NCI-H524 (cell line): ENCODE measurements at regions not wholly inside any gene's neighbourhood (a gene's known extent, or its start where the extent isn't known, plus 50 kb on each side); places are given as distances from the start of the nearest gene placed in this dataset.

Experiments
- DNase-seq, 2 experiments: peaks; one replicate each; lab custom pipeline; 2025; lab: John Stamatoyannopoulos, UW

DNA sequence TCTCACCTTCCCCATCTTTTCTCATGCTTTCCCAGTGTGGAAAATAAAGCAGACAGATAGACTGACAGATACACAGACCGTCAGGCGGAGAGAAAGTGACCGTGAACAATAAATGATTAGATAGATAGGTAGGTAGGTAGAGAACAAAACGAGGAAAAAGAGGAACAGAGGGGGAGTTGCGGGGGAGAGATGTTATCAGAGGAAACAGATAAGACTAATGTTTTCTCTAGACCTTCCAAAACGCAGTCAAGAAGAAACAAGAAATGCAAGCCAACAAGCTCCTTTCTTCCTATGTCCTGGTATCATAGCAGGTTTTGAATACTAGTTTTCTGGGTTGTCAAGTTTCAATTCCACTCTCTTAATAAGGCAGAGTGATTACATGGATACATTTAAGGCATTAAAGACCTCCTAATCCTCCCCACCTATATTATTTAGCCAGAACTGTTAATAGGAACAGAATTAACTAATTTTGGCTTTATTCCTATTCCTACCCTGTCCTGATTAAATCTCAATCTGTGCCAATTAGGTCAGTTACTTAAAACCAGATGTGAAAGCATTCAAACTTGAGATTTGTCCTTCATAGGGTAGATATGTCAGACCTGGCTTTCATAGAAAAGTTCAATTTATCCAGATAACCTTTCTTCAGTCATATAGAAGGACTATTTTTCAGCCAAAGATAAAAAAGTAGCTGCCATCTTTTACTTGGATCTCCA, 89.0 kb upstream of the PTPRR start:
- DNase-seq = no peak

DNA sequence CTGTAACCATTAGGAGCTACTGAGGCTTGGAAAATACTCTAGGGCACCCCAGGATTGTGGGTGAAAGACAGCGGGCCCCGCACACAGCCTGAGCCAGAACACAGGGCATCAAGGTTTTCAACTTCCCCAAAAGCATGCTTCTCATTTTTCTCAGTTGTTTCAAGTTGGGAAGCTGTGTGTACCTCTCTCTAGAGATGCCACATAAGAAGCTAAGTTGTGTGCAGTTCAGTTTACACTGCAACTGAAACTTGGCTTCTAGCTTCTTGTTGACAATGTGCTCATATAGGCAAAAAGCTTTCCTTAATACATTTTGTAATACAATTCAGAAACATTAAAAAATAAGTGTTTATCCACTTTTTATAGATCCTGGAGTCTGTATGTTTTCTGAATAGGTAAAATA, 88.1 kb upstream of the PTPRR start:
- no peak for DNase-seq

DNA sequence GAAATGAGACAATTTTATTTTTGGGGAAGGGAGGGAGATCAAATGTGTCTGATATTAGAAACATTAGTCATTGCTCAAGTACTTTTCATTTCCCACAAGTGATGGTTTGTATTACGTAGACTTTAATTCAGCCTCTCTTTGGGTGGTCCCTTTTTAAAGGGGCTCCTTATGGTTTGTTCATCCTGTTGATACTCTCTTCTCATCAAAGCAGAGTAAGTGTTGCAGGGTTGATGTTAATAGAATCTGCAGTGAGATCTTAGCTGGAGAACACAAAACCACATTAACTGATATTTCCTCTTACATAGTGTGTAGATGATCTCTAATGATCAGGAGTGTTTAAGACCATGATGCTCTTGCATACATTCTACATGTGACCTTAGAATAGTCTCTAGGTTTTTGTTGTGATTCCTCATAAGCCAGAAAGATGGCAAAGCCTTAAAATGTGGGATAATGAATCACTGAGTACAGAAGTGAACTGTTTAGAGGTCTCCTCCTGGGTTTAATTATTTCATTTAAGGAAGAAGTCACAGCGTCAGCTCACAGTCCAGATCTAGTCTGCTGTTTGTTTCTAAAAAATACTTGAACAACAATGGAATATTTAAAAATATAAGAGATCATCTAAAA, 87.4 kb upstream of the PTPRR start:
- no peak for DNase-seq

DNA sequence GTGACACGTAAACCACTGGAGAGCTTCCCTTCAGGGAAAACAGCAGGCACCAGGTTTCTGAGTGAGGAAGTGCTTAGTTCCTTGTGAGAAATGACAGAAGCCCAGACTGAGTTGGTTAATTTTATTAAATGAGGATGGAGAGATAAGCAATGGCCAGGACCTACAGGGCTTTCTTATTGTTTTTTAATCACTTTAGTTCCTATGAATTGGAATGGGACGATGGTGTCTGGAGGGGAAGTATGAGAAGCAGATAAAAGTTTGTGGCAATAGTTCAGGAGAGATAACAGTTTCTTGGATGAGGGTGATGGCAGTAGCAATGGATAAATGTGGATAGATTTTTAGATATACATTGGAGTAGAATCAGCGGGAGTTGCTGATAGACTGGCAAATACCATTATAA, 86.5 kb upstream of the PTPRR start:
- DNase-seq = no peak

DNA sequence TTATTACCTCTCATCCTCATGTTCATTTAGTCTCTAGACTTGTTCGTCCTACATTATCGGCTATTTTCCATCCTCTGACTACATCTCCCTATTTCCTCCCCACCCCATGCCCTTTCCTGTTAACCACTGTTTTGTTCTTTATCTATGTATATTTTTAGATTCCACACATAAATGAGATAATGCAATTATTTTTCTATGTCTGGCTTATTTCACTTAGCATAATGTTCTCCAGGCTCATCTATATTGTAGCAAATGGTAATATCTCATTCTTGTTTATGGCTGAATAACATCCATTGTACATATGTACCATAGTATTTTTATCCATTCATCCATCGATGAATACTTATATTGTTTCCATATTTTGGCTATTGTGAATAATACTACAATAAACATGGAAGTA, 84.6 kb upstream of the PTPRR start:
- DNase-seq = no peak

DNA sequence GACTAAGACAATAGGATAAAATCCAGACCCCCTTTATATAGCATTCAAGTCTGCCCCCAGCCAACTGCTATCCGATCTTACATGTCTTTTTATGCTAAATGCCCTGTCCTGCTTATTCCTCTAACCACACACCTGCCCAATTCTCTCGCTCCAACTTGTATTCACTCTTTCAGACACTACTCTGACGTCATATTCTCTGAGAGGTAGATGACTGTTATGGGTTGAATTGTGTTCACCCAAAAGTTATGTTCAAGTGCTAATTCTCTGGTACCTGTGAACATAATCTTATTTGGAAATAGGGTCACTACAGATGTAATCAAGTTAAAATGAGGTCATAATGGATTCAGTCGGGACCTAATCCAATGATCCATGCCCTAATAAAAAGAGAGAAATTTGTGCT, 84.0 kb upstream of the PTPRR start:
- DNase-seq = no peak

DNA sequence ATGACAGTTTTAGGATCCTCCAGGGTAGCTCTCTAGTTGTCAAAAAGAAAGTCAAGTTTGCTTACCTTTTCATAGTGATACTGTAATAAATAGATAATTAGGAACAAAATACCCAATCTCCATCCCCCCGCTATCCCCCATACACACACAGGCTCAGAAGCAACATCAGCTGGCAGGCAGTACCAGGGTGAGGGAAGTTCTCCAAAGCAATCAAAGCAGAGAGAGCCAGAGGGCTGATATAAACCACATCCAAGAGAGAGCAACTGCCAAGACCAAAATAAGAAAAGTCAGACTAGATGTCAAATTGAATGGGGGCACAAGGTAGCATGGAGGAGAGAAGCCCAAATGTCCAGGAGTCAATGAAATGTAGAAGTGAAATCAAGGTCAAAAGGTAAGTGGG, 80.2 kb upstream of the PTPRR start:
- no peak for DNase-seq

DNA sequence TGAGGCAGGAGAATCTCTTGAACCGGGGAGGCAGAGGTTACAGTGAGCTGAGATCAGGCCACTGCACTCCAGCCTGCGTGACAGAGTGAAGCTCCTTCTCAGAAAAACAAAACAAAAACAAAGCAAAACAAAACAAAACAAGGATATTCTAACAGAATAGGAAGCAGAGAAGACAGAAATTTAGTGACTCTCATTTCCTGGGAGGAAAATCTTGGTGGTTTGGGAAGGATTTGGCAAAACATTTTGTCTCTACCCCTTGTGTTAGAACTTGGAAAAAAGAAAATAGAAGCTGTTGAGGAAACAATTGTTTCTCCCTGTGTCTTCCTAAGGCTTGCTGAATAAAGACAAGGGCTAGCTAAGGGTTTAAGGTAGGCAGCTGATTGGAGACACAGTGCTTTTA, 79.7 kb upstream of the PTPRR start:
- DNase-seq = no peak

DNA sequence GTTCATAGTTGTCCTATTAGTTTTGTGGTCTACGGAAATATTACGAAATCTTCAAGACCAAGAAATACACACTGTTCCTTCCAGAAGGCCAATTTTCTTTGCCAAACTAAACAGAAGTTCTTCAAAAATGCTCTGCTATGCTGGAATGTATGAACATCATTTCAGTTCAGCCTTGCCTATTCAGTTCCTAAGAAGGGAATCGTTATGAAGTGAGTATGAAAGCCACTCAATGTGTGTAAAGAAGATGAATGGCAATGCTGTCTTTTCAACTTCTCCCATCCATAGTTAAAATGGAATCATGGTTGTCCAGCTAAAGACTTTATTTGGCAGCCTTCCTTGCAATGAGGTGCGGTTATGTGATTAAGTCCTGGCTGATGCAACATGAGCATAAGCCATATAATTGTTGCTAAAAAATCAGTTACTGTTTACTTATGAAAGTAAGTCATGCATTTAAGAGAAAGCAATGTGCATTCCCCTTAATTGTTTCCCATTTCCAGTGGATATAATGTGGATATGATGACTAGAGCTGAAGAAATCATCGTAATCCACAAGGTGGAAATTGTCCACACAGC, 73.8 kb upstream of the PTPRR start:
- DNase-seq = no peak

DNA sequence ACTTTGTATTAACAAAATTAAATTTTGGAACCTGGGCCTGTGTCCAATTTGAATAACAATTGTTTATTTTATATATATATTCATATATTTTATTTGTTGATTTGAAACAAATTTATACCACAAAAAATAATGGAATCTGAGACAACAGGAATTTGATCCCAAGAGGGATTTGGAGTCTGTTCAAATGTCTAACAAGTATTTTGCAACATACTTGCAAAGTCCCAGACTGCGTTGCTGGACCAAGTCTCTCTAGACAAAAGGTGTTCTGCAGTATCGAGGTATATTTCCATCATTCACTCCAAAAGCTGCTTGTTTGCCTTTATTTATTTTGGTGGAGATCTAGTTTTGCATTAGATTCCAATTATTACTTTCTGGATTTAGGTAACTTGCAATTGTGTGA, 68.7 kb upstream of the PTPRR start:
- DNase-seq = no peak

DNA sequence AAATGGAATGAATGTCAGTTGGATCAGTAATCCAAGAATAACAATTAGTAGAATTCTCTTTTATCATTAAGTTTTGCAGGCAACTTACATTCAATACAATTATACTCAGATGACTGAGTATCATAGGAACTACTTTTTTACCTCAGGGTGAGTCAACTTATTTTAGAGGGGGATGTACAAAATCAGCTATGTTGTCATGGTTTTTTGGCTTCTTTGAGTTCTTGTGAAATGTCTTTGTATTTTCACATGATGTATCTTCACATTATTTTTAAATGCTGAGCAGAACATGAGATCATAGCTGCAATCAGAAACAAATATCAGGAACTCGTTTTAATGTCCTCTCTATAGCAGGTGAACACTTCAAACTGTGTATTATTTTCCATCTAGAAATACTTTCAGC, 65.3 kb upstream of the PTPRR start:
- no peak for DNase-seq

DNA sequence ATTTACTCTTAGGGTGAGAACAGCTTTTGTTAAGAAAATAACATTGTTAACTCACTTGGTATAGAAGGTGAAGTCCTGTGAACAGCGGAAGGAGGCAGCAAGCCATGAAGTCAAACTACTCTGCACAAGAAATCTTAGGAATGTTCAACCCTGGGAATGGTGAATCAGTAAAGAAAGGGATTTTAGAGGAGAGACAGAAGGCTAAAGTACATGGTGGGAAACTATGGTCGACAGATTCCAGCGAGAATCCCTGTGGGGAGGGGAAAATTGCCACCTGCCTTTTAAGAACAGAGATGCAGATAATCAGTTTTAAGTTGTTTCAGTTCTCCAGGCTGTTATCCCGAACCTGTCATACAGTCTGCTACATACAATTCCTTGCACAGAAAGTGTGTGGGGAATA, 63.2 kb upstream of the PTPRR start:
- DNase-seq = no peak

DNA sequence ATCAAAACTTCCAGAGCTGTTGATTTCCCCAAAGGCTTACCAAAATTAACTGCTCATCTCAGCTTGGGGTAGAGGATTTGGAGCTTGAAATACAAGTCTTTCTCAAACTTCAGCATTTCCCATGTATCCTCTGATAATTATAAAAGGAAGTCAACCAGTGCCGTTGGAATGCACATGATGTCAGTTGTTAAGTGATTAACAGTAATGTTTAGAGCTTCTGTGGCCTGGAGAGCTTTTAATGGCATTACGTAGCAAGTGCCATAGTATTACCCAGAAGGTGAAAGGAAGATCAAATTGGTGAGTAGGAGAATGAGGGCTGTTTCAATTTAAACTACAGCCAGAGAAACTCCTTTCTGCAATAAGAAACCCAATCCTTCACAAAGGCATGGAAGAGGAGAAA, 62.5 kb upstream of the PTPRR start:
- no peak for DNase-seq

DNA sequence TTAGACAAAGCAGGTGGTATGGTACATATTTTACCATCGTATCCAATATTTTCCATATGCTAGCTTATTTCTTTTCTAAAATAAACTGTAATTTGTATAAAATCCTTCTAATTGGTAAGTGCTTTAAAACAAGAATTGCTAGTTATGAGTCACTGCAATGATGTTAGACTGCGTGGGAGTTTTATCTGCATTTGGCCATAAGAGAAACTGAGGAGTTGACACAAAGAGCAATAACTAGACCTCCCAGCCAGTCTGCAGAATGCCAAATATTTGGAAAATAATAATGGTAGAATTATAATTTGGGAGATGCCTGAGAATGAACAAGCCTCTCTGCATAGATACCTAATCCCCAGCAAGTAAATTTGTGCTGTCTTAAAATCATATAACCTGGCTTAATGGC, 61.7 kb upstream of the PTPRR start:
- no peak for DNase-seq

DNA sequence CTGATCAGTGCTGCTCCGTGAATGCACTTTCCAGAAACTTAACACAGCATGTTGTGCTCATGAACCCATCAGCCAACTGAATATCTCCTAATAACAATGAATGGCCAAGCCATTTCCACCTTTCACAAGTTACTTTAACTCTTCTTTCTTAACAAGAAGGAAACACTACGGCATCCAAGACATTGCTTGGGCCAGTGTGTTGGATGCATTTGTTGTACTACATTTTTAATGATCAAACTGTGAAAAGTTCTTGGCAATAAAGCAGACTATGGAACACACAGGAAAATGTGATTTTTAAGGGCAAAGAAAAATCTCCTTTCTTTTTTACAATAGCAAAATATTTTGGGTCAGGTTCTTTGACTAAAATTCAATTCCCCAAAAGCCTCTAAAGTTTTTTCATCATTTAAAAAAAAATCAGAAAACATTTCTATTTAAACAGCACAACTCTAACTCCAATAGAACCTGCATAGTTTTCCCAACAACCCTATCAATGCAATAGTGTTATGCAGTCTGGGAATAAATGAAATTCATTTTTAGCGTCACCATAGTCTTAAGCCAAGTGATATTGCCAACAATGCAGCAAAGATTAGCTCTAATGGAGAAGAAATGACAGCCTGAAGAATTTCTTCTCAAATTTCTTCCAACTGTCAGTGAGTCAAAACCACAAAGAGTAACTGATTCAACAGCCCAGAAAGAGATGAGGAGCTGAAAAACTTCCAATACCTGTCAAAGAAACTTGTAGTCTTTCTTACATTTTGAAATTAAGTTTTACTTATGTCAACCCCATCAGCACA, 50.7 kb upstream of the PTPRR start:
- DNase-seq = no peak
